BE2C (cell line): ENCODE measurements at regions not wholly inside any gene's neighbourhood (a gene's known extent, or its start where the extent isn't known, plus 50 kb on each side); places are given as distances from the start of the nearest gene placed in this dataset.

Experiments
- DNase-seq: peaks from one replicate; pipeline ENCODE4 v3.0.0-alpha.2; 2020
- H3K27me3 ChIP-seq: fragments of 250-450 bp; sonication (Bioruptor Pico); 2 replicates; pipeline ENCODE4 v1.5.1; 2020; ENCODE audit warnings: mild to moderate bottlenecking
- H3K36me3 ChIP-seq: fragments of 250-450 bp; sonication (Bioruptor Pico); 2 replicates; pipeline ENCODE4 v1.5.1; 2020; ENCODE audit warnings: mild to moderate bottlenecking
- H3K4me1 ChIP-seq: fragments of 250-450 bp; sonication (Bioruptor Pico); 2 replicates; pipeline ENCODE4 v1.5.1; 2020
- H3K4me3 ChIP-seq: 2 replicates; pipeline ENCODE4 v1.5.1; 2011; ENCODE audit warnings: low read depth, low read length
- H3K9me3 ChIP-seq: fragments of 250-450 bp; sonication (Bioruptor Pico); 2 replicates; pipeline ENCODE4 v1.5.1; 2020
- TF ChIP-seq, protein P1 (sequence below): IDR thresholded peaks from 2 replicates; pipeline ENCODE4 v1.5.1; 2012; ENCODE audit warnings: mild to moderate bottlenecking, low read depth, low read length

DNA sequence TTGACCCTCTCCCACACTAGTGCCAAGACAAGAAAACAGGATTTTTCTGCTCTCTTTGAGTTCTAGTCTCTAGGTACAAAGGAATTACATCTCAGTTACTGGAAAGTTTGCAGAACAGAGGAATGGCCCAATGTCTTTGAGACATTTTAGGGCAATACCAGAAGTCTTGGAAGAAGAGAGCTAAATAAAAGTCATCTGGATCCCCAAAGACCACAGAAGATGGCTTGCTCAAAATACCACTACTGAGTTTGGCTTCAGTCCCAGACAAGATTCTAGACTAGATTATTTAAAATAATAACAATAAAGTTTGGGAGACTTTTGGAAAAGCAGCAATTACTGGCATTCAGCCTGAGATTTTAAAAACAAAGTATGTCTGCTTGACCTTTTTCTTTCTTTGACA lies 61.9 kb upstream of the HK2 start:
- no peak for DNase-seq
- Histone ChIP-seq H3K27me3 (no peaks in the 10 kb centered on the region), H3K4me1 (no peaks in the 10 kb centered on the region), H3K9me3 (no peaks in the 10 kb centered on the region), H3K4me3 (no peak overlapping the region), H3K36me3 (no peaks in the 10 kb centered on the region)
- TF ChIP-seq, protein P1, sequence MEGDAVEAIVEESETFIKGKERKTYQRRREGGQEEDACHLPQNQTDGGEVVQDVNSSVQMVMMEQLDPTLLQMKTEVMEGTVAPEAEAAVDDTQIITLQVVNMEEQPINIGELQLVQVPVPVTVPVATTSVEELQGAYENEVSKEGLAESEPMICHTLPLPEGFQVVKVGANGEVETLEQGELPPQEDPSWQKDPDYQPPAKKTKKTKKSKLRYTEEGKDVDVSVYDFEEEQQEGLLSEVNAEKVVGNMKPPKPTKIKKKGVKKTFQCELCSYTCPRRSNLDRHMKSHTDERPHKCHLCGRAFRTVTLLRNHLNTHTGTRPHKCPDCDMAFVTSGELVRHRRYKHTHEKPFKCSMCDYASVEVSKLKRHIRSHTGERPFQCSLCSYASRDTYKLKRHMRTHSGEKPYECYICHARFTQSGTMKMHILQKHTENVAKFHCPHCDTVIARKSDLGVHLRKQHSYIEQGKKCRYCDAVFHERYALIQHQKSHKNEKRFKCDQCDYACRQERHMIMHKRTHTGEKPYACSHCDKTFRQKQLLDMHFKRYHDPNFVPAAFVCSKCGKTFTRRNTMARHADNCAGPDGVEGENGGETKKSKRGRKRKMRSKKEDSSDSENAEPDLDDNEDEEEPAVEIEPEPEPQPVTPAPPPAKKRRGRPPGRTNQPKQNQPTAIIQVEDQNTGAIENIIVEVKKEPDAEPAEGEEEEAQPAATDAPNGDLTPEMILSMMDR = no peak

DNA sequence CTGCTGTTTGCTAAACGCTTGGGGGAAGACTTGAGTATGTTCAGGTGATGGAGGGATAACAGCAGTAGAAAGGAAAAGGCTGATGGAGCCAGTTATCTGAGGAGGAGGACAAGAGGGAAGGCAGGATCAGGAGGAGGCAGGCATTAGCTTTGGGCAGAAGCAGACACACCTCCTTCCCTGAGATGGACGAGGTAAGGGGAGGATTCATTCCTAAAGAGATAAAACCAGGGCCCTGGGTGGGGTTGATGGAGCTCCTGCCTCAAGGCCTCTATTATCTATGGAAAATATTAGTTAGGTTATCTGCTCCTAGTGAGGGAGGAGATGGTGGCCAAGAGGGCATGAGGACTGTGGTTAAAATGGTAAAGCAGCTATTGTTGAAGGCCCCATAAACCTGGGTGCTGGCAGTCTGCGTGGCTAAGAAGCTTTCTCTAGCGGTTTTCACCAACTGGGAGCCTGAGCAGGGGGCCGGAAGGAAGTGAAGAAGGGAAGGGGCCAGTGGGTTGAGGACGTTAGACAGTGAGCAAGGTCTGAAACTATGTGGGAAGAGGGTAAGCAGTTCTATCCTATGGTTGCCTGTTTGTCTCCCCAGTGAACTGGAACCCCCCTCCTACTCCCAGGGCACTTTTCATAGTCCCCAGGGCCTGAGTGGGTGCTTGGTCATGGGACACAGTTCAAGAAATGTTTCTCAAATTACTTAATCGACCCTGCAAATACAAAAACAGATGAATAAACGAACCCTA lies 56.6 kb upstream of the HK2 start:
- no peaks in the 10 kb centered on the region for H3K9me3 ChIP-seq
- no peak overlapping the region for H3K4me3 ChIP-seq
- no peaks in the 10 kb centered on the region; the same call in 1 of the 2 replicates for H3K4me1 ChIP-seq
- no peaks in the 10 kb centered on the region for H3K27me3 ChIP-seq
- TF ChIP-seq, protein P1 = no peak
- no peak for DNase-seq
- no peaks in the 10 kb centered on the region for H3K36me3 ChIP-seq

DNA sequence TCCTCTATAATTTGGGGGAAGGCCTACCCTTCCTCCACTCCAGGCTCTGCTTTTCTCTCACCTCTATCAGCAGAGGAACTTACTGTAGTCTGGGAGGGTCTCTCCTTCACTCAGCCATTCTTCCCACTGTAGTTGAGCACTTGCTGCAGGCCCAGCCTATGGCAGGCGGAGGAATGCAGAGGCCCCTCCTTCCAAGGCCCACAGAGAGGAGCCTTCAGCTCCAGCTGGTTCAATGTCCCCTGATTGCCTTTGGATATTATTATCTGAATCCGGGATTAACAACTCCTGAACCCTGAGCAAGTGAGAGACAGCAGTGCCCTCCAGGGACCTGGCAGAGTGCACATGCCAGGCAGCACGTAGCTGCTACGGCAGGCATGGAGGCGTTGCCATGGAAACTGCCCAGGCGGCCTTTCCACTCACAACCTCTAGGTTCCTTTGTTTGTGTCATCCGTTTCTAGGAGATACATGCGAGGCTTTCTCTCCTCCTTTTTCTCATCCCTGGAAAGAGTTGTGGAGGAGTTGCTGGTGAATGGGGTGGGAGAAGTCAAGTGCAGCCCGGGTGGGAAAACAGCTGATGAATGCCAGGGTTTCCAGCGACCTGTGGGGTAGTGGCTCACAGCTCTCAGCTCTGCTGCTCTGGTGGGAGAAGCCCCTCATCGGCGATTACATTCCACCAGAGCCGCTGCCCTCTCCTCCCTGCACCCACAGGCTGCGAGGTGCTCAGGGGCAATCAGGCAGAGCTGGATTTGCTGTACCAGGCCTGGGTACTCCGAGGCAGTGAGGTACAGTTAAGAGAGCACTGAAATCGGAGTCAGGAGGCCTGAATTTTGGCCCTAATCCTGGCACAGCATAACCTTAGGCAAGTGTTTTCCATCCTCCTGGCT lies 55.3 kb upstream of the HK2 start:
- Histone ChIP-seq H3K27me3 (no peaks in the 10 kb centered on the region), H3K9me3 (no peaks in the 10 kb centered on the region), H3K4me3 (peak overlapping the region; percentile 24; the same call in 1 of the 2 replicates), H3K36me3 (no peaks in the 10 kb centered on the region), H3K4me1 (no peaks in the 10 kb centered on the region; the same call in 1 of the 2 replicates)
- DNase-seq = peak; percentile 53
- TF ChIP-seq, protein P1 = no peak

DNA sequence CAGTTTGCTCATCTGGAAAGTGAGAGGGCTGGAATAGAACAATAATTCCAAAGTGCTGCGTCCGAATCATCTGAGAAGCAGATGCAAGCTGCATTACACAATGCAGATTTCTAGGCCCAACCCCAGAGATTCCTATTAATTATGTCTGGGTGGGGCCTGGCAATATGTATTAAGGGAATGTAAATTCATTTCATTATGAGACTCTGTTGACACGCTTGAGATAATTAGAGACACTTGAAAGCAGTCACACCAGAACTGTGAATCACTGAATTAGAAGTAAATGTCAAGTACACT lies 54.7 kb upstream of the HK2 start:
- TF ChIP-seq, protein P1 = no peak
- DNase-seq = no peak
- Histone ChIP-seq H3K4me3 (no peak overlapping the region), H3K9me3 (no peaks in the 10 kb centered on the region), H3K4me1 (no peaks in the 10 kb centered on the region; the same call in 1 of the 2 replicates), H3K27me3 (no peaks in the 10 kb centered on the region), H3K36me3 (no peaks in the 10 kb centered on the region)

DNA sequence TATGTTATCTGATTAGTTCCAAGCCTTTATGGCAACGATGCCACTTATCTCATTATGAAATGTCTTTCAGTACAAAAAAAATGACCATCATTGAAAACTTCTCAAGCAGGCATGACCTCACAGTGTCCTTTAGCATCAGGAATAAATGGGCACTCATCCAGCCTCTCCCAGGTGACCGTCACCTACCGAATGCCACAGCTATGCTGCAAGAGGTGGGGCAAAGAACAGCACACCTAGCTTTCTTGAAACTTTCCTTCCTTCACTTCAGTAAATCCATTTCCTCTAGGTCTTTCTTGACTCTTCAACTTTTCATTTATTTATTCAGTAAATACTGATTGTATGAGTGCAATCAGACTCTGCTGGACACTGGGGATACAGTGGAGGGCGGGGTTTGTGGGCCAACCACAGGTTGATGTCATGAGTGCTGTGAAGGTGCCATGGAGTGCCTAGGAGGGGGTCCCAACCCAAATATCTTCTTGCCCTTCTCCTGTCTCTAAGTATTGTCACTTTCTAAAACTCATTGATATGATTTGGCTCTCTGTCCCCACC lies 54.3 kb upstream of the HK2 start:
- no peaks in the 10 kb centered on the region for H3K27me3 ChIP-seq
- TF ChIP-seq, protein P1 = no peak
- H3K36me3 ChIP-seq = no peaks in the 10 kb centered on the region
- no peaks in the 10 kb centered on the region; the same call in 1 of the 2 replicates for H3K4me1 ChIP-seq
- DNase-seq = no peak
- H3K4me3 ChIP-seq = no peak overlapping the region
- H3K9me3 ChIP-seq = no peaks in the 10 kb centered on the region
